Activated T-helper 1 cell treated with anti-CD3 and anti-CD28 coated beads, Interleukin-12 subunit alpha, Interleukin-12 subunit beta, Interleukin-2, Interleukin-4 antibody, amounts not matched to agents 30 ng/mL and 10 ng/mL and 1 ng/mL, durations not matched to agents 14 hours and 24 hours and 36 hours (primary cell): ENCODE measurements at regions not wholly inside any gene's neighbourhood (a gene's known extent, or its start where the extent isn't known, plus 50 kb on each side); places are given as distances from the start of the nearest gene placed in this dataset.

Source experiments
- DNase-seq: peaks from one replicate; pipeline ENCODE4 v3.0.0; 2021; ENCODE audit warnings: low spot score
- H3K27ac Mint-ChIP-seq: one replicate; pipeline ENCODE4 v1.8.0; 2021; ENCODE audit warnings: mild to moderate bottlenecking, mixed read lengths
- H3K27me3 Mint-ChIP-seq: one replicate; pipeline ENCODE4 v1.8.0; 2022; ENCODE audit warnings: mild to moderate bottlenecking, moderate library complexity, mixed read lengths; ENCODE audit not compliant: insufficient read depth
- H3K36me3 Mint-ChIP-seq: one replicate; pipeline ENCODE4 v1.8.0; 2021; ENCODE audit warnings: low read depth, mixed read lengths
- H3K4me1 Mint-ChIP-seq: one replicate; pipeline ENCODE4 v1.8.0; 2021; ENCODE audit warnings: low read depth, mixed read lengths
- H3K4me3 Mint-ChIP-seq: one replicate; pipeline ENCODE4 v1.8.0; 2021; ENCODE audit warnings: mild to moderate bottlenecking, moderate library complexity, mixed read lengths
- H3K9me3 Mint-ChIP-seq: one replicate; pipeline ENCODE4 v1.8.0; 2021; ENCODE audit warnings: mixed read lengths
- intact Hi-C: fragments of 100-400 bp; cut with micrococcal nuclease; formaldehyde crosslinking; loops from one replicate; pipeline ENCODE4 v1.15.1; 2024

DNA sequence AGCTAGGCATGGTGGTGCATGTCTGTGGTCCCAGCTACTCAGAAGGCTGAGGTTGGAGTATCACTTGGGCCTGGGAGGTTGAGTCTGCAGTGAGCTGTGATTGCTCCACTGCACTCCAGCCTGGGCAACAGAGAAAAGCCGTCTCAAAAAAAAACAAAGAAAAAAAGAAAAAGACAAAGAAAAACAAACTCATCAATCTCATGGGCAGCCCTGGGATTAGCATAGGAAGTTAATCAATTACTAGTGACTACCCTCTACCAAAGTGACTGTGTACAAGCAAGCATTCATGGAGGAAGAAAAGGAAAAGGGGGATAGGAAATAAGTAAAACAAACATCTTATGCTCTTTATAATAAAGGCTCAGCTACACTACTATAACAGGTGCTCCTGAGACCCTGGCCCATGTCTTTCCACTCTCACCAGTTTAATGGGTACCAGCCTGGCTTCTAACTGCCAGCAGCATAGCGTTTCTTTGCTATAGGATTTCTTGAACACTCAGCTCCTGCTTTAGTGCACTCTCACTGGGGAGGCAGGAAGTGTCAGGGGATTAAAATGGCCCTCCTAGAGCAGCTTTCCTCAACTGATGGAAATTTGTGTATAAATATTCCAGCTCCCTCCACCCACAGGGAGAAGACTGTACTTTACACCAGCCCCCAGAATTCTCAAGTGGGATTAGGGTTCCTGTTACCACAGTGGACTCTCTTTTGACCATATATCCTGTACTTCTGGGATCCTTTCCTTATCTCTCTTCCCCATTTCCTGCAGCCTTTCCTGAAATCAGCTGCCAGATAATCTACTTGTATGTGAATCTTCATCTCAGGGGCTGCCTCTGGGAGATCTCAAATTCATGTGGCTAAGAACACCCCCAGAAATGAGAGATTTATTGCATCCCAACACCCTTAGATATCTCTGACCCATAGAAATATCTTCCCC lies 91.3 kb upstream of the GLS start:
- H3K4me3 Mint-ChIP-seq: no peak overlapping the region
- H3K4me1 Mint-ChIP-seq: peaks cover 65% of the 10 kb centered on the region
- peak overlapping the region; percentile 5 for H3K27ac Mint-ChIP-seq
- intact Hi-C loops: loop anchor here (2.0 to 10.0 kb wide), 4 partner anchors 15 to 385 kb away; partner anchors contain the start of genes MFSD6 and STAT4
- no peak for DNase-seq
- peaks cover 3% of the 10 kb centered on the region for H3K36me3 Mint-ChIP-seq
- H3K27me3 Mint-ChIP-seq: no peaks in the 10 kb centered on the region
- peaks cover 3% of the 10 kb centered on the region for H3K9me3 Mint-ChIP-seq

DNA sequence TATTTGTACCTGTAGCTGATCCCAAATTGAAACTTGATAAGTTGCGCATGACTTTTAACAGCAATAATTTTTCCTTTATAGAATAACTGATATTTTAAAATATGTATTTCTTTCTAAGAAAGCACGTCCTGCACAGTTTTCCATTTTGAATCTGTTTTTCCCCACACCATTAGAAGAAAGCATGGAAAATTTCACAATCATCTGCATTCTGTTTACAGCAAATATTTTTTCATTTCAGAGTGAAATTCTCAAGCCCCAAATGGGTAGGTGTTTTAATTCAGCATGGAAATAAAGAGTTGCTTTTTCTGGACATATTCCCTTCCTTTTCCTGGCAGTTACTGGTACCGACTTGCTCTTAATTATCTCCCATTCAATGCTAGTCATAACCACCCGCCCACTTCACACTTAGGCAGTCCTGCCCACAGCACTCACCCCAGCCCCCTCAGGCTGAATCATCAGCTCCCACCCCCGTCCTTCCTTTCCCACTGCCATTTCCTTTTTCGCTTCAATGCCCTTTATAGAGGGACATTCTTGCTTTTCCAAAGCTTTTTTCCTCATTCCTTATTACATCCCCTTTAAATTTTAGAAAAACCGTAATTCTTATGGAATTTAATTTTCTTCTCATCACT lies 89.2 kb upstream of the GLS start:
- H3K4me1 Mint-ChIP-seq: peaks cover 76% of the 10 kb centered on the region
- H3K9me3 Mint-ChIP-seq: peaks cover 3% of the 10 kb centered on the region
- H3K4me3 Mint-ChIP-seq: peak overlapping the region; percentile 19
- H3K27ac Mint-ChIP-seq: peak overlapping the region; percentile 74
- H3K36me3 Mint-ChIP-seq: peaks cover 2% of the 10 kb centered on the region
- DNase-seq: no peak
- intact Hi-C loops: loop anchor here (1.0 to 10.0 kb wide), 5 partner anchors 10 to 387 kb away; partner anchors contain the start of genes MFSD6 and STAT4
- no peaks in the 10 kb centered on the region for H3K27me3 Mint-ChIP-seq

- H3K9me3 Mint-ChIP-seq: peaks cover 3% of the 10 kb centered on the region
- H3K27ac Mint-ChIP-seq: peak overlapping the region; percentile 74
- H3K36me3 Mint-ChIP-seq: peaks cover 2% of the 10 kb centered on the region
- H3K4me3 Mint-ChIP-seq: peak overlapping the region; percentile 19
- DNase-seq: no peak
- intact Hi-C loops: loop anchor here (1.0 to 10.0 kb wide), 8 partner anchors 11 to 387 kb away; partner anchors contain the start of genes MFSD6 and STAT4
- H3K27me3 Mint-ChIP-seq: no peaks in the 10 kb centered on the region
- H3K4me1 Mint-ChIP-seq: peaks cover 71% of the 10 kb centered on the region
These were observed 88.5 kb upstream of the GLS start for GRCh38 chr2:190791976-190792575.

DNA sequence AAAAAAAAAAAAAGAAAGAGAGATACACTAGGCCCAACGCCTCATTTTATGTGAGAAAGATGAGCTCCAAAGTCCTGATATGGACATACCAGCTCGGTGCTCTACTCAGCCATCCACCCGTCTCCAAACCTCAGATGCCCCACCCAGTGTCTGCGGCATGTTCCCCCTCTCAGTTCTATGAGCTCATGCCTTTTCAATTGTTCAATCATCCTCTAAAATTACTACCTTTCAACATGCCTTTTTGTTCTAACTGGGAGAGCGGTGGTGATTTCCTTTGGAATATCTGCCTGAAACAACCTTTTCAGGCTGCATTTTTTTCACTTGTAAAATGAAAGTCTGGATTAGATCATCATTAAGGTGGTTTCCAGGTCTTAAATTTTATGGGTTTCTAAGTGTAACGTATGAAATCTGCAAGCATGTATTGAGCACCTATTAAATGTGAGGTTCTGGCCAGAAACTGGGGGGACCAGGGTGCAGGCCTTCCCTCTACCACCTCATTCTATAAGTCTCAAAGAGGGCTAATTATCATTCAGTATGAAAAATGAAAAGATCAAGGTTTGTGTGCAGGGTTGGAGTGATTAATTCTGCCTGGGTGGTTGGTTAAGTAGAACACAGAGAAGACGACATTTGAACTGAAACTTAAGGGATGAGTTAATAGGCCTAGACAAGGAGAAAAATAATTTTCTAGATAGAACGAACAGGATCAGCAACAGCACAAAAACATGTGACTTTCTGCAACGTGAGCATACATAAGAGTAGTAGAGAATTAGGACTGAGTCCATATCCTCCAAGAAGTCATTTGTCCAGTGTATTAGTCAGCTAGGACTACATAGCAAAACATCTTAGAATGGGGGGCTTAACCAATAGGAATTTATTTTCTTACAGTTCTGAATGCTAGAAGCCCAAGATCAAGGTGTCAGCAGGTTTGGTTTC lies 87.4 kb upstream of the GLS start:
- Mint-ChIP-seq H3K4me3 (peak overlapping the region; percentile 13), H3K27ac (peak overlapping the region; percentile 83), H3K9me3 (peaks cover 3% of the 10 kb centered on the region), H3K36me3 (peaks cover 2% of the 10 kb centered on the region), H3K27me3 (no peaks in the 10 kb centered on the region), H3K4me1 (peaks cover 71% of the 10 kb centered on the region)
- DNase-seq: no peak
- intact Hi-C loops: loop anchor here (1.0 to 10.0 kb wide), 6 partner anchors 29 to 388 kb away; partner anchors contain the start of genes MFSD6 and STAT4

DNA sequence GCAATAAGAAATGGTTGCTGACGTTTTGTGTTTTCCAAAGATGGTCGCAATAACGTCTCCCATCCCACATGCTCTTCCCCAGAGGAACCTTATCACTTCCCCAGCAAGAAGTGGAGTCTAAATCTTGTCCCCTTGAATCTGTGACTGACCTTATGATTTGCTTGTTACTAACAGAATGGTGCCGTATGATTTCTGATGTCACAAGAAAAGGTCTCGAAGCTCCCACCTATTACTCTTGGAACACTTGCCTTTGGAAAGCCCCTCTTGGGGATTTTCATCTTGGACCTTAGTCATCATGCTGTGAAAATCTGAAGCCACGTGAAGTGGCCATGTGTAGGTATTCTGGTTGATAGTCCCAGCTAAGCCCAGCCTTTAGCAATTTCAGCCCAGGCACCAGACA lies 86.2 kb upstream of the GLS start:
- DNase-seq: no peak
- intact Hi-C loops: loop anchor here (5.0 to 10.0 kb wide), 3 partner anchors 320 to 390 kb away; partner anchors contain the start of genes MFSD6 and STAT4
- Mint-ChIP-seq H3K4me1 (peaks cover 64% of the 10 kb centered on the region), H3K27ac (peak overlapping the region; percentile 43), H3K9me3 (peaks cover 3% of the 10 kb centered on the region), H3K4me3 (no peak overlapping the region), H3K27me3 (no peaks in the 10 kb centered on the region), H3K36me3 (peaks cover 2% of the 10 kb centered on the region)

DNA sequence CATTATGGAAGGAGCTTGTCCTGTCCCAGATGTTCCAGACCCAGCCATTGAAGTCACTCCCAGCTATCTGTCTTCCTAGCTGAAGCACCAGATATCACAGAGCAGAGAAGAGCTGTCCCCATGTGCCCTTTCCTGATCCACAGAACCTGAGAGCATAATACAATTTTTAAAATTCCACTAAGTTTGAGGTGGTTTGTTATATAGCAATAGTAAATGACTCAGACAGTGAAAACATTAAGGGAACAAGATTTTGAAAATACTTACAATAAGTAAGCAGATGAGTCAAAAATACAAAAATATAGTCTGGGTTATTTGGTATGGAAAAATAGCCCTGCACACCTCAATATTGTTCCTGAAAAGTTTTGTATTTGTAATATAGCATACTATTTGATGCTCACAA lies 85.8 kb upstream of the GLS start:
- peak overlapping the region; percentile 43 for H3K27ac Mint-ChIP-seq
- peaks cover 2% of the 10 kb centered on the region for H3K36me3 Mint-ChIP-seq
- no peak for DNase-seq
- peaks cover 3% of the 10 kb centered on the region for H3K9me3 Mint-ChIP-seq
- no peaks in the 10 kb centered on the region for H3K27me3 Mint-ChIP-seq
- intact Hi-C loops: loop anchor here (5.0 to 10.0 kb wide), 3 partner anchors 320 to 390 kb away; partner anchors contain the start of genes MFSD6 and STAT4
- peaks cover 60% of the 10 kb centered on the region for H3K4me1 Mint-ChIP-seq
- H3K4me3 Mint-ChIP-seq: no peak overlapping the region

- Mint-ChIP-seq H3K36me3 (peaks cover 2% of the 10 kb centered on the region), H3K27me3 (no peaks in the 10 kb centered on the region)
These were observed 84.9 kb upstream of the GLS start for GRCh38 chr2:190795686-190796085.

GRCh38 chr2:190799999-190800398 lies 80.6 kb upstream of the GLS start:
- Mint-ChIP-seq H3K36me3 (no peaks in the 10 kb centered on the region), H3K27me3 (no peaks in the 10 kb centered on the region), H3K4me1 (peaks cover 19% of the 10 kb centered on the region), H3K4me3 (no peak overlapping the region), H3K9me3 (no peaks in the 10 kb centered on the region), H3K27ac (no peak overlapping the region)
- intact Hi-C loops: loop anchor here (5.0 to 10.0 kb wide), 3 partner anchors 315 to 778 kb away; partner anchors contain the start of gene MFSD6
- DNase-seq: no peak

More at GRCh38 chr2:190795686-190796085, 84.9 kb upstream of the GLS start:
- intact Hi-C loops: loop anchor here (10.0 kb wide), 2 partner anchors 319 to 391 kb away; partner anchors contain the start of gene MFSD6
- Mint-ChIP-seq H3K4me1 (peaks cover 51% of the 10 kb centered on the region), H3K9me3 (peaks cover 3% of the 10 kb centered on the region), H3K27ac (no peak overlapping the region), H3K4me3 (no peak overlapping the region)
- no peak for DNase-seq

DNA sequence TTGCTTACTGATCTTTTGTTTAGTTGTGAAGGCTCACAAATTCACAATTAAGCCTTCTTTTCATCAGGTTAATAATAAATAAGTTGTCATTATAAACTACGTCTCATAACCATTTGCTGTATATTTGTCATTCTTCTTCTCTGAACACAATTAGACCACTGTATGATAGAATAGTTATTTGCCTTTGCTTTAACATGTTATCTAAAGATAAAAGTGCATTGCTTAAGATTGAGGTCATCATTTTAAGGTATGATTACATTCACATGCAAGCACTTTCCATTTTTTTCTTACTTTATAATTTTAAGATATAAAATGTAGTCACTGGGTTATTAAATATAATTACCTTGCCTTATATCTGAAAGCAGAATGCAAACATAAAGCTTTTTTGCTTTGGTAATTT lies 80.1 kb upstream of the GLS start:
- intact Hi-C loops: loop anchor here (5.0 kb wide), 1 partner anchor 778 kb away; no protein-coding TSS in a partner anchor
- DNase-seq: no peak
- no peaks in the 10 kb centered on the region for H3K36me3 Mint-ChIP-seq
- H3K4me3 Mint-ChIP-seq: no peak overlapping the region
- H3K27ac Mint-ChIP-seq: no peak overlapping the region
- H3K9me3 Mint-ChIP-seq: no peaks in the 10 kb centered on the region
- H3K27me3 Mint-ChIP-seq: no peaks in the 10 kb centered on the region
- peaks cover 19% of the 10 kb centered on the region for H3K4me1 Mint-ChIP-seq

DNA sequence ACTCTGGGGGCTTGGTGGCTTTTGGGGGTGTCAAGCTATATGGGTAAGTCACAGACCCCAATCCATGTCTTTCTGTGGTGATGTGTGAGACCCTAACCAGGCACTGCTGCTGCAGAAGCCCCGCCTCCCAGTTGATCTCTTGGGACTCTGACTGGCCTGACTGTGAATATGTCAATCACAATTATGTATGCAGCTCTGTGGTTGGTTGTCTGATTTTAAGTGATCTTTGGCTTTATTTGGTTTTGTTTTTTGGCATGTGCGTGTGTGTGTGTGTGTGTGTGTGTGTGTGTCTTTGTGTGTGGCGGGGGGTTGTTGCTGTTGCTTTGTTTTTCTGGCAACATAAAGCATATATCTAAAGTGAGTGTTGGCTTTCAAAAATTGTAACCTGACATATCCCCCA lies 78.5 kb upstream of the GLS start:
- H3K27me3 Mint-ChIP-seq: no peaks in the 10 kb centered on the region
- no peak overlapping the region for H3K4me3 Mint-ChIP-seq
- H3K27ac Mint-ChIP-seq: no peak overlapping the region
- H3K9me3 Mint-ChIP-seq: no peaks in the 10 kb centered on the region
- peaks cover 10% of the 10 kb centered on the region for H3K4me1 Mint-ChIP-seq
- intact Hi-C loops: loop anchor here (5.0 kb wide), 1 partner anchor 780 kb away; no protein-coding TSS in a partner anchor
- DNase-seq: no peak
- no peaks in the 10 kb centered on the region for H3K36me3 Mint-ChIP-seq

- no peaks in the 10 kb centered on the region for H3K9me3 Mint-ChIP-seq
- H3K4me3 Mint-ChIP-seq: no peak overlapping the region
- no peak overlapping the region for H3K27ac Mint-ChIP-seq
- no peak for DNase-seq
- intact Hi-C loops: loop anchor here (5.0 kb wide), 1 partner anchor 780 kb away; no protein-coding TSS in a partner anchor
- H3K4me1 Mint-ChIP-seq: peaks cover 16% of the 10 kb centered on the region
- H3K27me3 Mint-ChIP-seq: no peaks in the 10 kb centered on the region
- no peaks in the 10 kb centered on the region for H3K36me3 Mint-ChIP-seq
These were observed 77.9 kb upstream of the GLS start for GRCh38 chr2:190802626-190803209.
